NT2/D1 (cell line): ENCODE measurements at regions not wholly inside any gene's neighbourhood (a gene's known extent, or its start where the extent isn't known, plus 50 kb on each side); places are given as distances from the start of the nearest gene placed in this dataset.

Source experiments
- SUZ12 ChIP-seq: IDR thresholded peaks from 2 replicates; pipeline ENCODE4 v1.6.1; 2011; ENCODE audit not compliant: insufficient read length, insufficient read depth; ENCODE audit errors: extremely low read depth
- ZNF274 ChIP-seq: IDR thresholded peaks from 2 replicates; pipeline ENCODE4 v1.6.1; 2011; ENCODE audit warnings: mild to moderate bottlenecking, low read depth, low read length

- TF ChIP-seq ZNF274 = no peak
- TF ChIP-seq SUZ12 = no peak
Measured at GRCh38 chr5:6296524-6296923, 81.8 kb downstream of the MED10 start.
